ENCODE measurements at regions not wholly inside any gene's neighbourhood (a gene's known extent, or its start where the extent isn't known, plus 50 kb on each side); places are given as distances from the start of the nearest gene placed in this dataset.

GRCh38 chr5:93096561-93096960 lies 484.5 kb downstream of the NR2F1-AS1 start:
- no peak for DNase-seq

- DNase-seq: peak; percentile 14
Measured at GRCh38 chr5:93092349-93093105, 488.5 kb downstream of the NR2F1-AS1 start.

- no peak for DNase-seq
Measured at GRCh38 chr5:93090698-93091097, 490.3 kb downstream of the NR2F1-AS1 start.

GRCh38 chr5:93088592-93089389 lies 492.2 kb downstream of the NR2F1-AS1 start:
- DNase-seq: no peak

GRCh38 chr5:93087326-93087725 lies 493.7 kb downstream of the NR2F1-AS1 start:
- DNase-seq: no peak

- no peak for DNase-seq
Measured at GRCh38 chr5:93082981-93083380, 498.0 kb downstream of the NR2F1-AS1 start.

GRCh38 chr5:93079046-93079445 lies 502.0 kb downstream of the NR2F1-AS1 start:
- DNase-seq: peak; percentile 3

- peak; percentile 92 for DNase-seq
Measured at GRCh38 chr5:93078082-93079038, 502.7 kb downstream of the NR2F1-AS1 start.

- DNase-seq: no peak
Measured at GRCh38 chr5:93076566-93076965, 504.5 kb downstream of the NR2F1-AS1 start.

- DNase-seq: no peak
Measured at GRCh38 chr5:93076096-93076495, 504.9 kb downstream of the NR2F1-AS1 start.

- no peak for DNase-seq
Measured at GRCh38 chr5:93073547-93073946, 507.5 kb downstream of the NR2F1-AS1 start.

GRCh38 chr5:93072831-93073459 lies 508.1 kb downstream of the NR2F1-AS1 start:
- DNase-seq: no peak

GRCh38 chr5:93071710-93072109 lies 509.3 kb downstream of the NR2F1-AS1 start:
- no peak for DNase-seq

- no peak for DNase-seq
Measured at GRCh38 chr5:93070938-93071337, 510.1 kb downstream of the NR2F1-AS1 start.

GRCh38 chr5:93069276-93069675 lies 511.7 kb downstream of the NR2F1-AS1 start:
- no peak for DNase-seq

GRCh38 chr5:93062548-93062947 lies 518.5 kb downstream of the NR2F1-AS1 start:
- peak; percentile 28 for DNase-seq

- DNase-seq: no peak
Measured at GRCh38 chr5:93058309-93058708, 522.7 kb downstream of the NR2F1-AS1 start.

GRCh38 chr5:93057311-93057710 lies 523.7 kb downstream of the NR2F1-AS1 start:
- no peak for DNase-seq

GRCh38 chr5:93055971-93056370 lies 525.0 kb downstream of the NR2F1-AS1 start:
- DNase-seq: no peak

- DNase-seq: no peak
Measured at GRCh38 chr5:93055561-93055960, 525.5 kb downstream of the NR2F1-AS1 start.

- DNase-seq: no peak
Measured at GRCh38 chr5:93054424-93055163, 526.4 kb downstream of the NR2F1-AS1 start.

GRCh38 chr5:93053825-93054224 lies 527.2 kb downstream of the NR2F1-AS1 start:
- DNase-seq: no peak

Measured in NCI-H82 (cell line).